PC-9 (cell line): ENCODE measurements at regions not wholly inside any gene's neighbourhood (a gene's known extent, or its start where the extent isn't known, plus 50 kb on each side); places are given as distances from the start of the nearest gene placed in this dataset.

Source experiments
- EZH2 ChIP-seq: fragments of 200-600 bp; sonication (generic); IDR thresholded peaks from 2 replicates; pipeline ENCODE4 v1.8.0; 2017; ENCODE audit warnings: antibody characterized with exemption, low read depth
- TF ChIP-seq, protein P1 (sequence below): fragments of 200-600 bp; sonication (generic); conservative IDR thresholded peaks from 2 replicates; pipeline ENCODE4 v1.6.1; 2017; ENCODE audit warnings: mixed run types, antibody characterized with exemption, mild to moderate bottlenecking, moderate library complexity

DNA sequence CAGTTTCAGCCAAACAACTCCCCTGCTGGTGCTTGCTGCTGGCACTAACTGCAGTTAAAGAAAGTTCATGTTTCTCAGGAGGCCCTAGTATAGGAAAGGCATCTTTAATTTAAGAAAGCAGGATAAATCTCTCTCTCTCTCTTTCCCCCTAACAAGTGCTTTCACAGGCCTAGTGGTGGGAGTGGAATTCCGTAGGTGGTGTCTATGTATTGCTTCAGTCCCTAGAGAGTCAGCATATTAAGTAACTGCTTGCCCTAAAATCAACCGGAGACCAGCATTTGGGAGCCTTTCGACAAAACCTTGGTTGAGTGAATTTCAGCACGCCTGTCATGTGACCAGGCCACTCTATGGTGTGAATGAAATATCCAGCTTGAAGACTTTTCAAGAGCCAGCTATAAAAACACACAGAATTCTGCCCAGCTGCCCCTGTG lies 169.2 kb upstream of the TGFBR2 start:
- TF ChIP-seq, protein P1, sequence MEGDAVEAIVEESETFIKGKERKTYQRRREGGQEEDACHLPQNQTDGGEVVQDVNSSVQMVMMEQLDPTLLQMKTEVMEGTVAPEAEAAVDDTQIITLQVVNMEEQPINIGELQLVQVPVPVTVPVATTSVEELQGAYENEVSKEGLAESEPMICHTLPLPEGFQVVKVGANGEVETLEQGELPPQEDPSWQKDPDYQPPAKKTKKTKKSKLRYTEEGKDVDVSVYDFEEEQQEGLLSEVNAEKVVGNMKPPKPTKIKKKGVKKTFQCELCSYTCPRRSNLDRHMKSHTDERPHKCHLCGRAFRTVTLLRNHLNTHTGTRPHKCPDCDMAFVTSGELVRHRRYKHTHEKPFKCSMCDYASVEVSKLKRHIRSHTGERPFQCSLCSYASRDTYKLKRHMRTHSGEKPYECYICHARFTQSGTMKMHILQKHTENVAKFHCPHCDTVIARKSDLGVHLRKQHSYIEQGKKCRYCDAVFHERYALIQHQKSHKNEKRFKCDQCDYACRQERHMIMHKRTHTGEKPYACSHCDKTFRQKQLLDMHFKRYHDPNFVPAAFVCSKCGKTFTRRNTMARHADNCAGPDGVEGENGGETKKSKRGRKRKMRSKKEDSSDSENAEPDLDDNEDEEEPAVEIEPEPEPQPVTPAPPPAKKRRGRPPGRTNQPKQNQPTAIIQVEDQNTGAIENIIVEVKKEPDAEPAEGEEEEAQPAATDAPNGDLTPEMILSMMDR: no peak
- no peak for TF ChIP-seq EZH2
